ENCODE measurements at regions not wholly inside any gene's neighbourhood (a gene's known extent, or its start where the extent isn't known, plus 50 kb on each side); places are given as distances from the start of the nearest gene placed in this dataset.

DNA sequence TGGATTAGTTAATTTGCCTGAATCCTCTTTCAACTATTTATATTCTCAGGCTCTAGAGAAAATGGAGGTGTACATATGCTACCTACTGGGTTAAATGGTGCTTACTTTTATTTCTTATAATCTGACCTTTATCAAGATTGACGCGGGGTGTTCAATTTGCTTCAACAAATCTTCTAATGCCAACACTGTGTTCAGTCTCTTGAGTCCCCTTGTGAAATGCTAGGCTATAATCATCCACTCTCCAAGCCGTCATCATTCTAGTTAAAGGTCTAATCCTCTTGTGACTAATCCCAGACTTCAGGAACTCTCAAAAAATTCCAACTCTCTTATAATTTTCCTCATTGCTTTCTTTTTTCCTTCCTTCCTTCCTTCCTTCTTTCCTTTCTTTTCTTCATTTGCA is 1396.2 kb downstream of the CDH8 start:
- no peak for TF ChIP-seq GATA3 (IDR thresholded peaks at IDR 0.05; ENCODE audit: low read depth, low read length)
- TF ChIP-seq GATA2 (IDR thresholded peaks at IDR 0.05; ENCODE audit: low read depth, low read length), result no peak

Data from SH-SY5Y (cell line).